H1 (cell line): ENCODE measurements at regions not wholly inside any gene's neighbourhood (a gene's known extent, or its start where the extent isn't known, plus 50 kb on each side); places are given as distances from the start of the nearest gene placed in this dataset.

Experiments used
- CBX8 ChIP-seq: fragments of 300-800, 300-1000 bp; sonication (generic); IDR thresholded peaks from 2 replicates; pipeline ENCODE4 v1.7.1; 2016; ENCODE audit warnings: low read depth, low read length, borderline replicate concordance
- CTCF ChIP-seq, 3 experiments: IDR thresholded peaks; 1 replicate in 2 of 3; 2 replicates in 1 of 3; pipeline versions ENCODE4 v1.5.1 to v1.6.1; 2011; ENCODE audit warnings: low read length in 3 of 3, mild to moderate bottlenecking in 3 of 3, inconsistent platforms in 2 of 3, low read depth in 1 of 3, moderate library complexity in 1 of 3; ENCODE audit not compliant: insufficient read depth in 1 of 3; ENCODE audit errors: control extremely low read depth in 1 of 3
- TAF1 ChIP-seq: IDR thresholded peaks from 2 replicates; pipeline ENCODE4 v1.6.1; 2011; ENCODE audit warnings: mild to moderate bottlenecking, low read depth, low read length
- TBP ChIP-seq: IDR thresholded peaks from 2 replicates; pipeline ENCODE4 v1.6.1; 2011; ENCODE audit warnings: low read depth, low read length, improper control_type of control experiment

GRCh38 chr13:73174521-73175010 lies 115.8 kb downstream of the KLF5 start:
- no peak for TF ChIP-seq CTCF (IDR thresholded peaks at IDR 0.05; ENCODE audit: control extremely low read depth in 1 of 3, insufficient read depth in 1 of 3, low read depth in 1 of 3, low read length in 3 of 3)
- no peak for TF ChIP-seq TAF1
- no peak for TF ChIP-seq CBX8
- no peak for TF ChIP-seq TBP
